Effector memory CD4-positive, alpha-beta T cell (primary cell): ENCODE measurements at regions not wholly inside any gene's neighbourhood (a gene's known extent, or its start where the extent isn't known, plus 50 kb on each side); places are given as distances from the start of the nearest gene placed in this dataset.
"Not testable (repeated sequence)": the region's sequence is repeated elsewhere in the genome, so short reads cannot be mapped to it uniquely, and the experiment has no call there.

Source experiments
- DNase-seq, 3 donors: peaks; one replicate each; pipeline ENCODE4 v3.0.0-alpha.2; 2020
- H3K27ac ChIP-seq: 2 replicates; pipeline ENCODE4 v1.7.0; 2013; ENCODE audit warnings: mild to moderate bottlenecking, low read length, moderate library complexity; ENCODE audit not compliant: insufficient read depth, poor library complexity, severe bottlenecking
- H3K27me3 ChIP-seq: replicated peaks from 2 replicates; pipeline ENCODE4 v1.7.0; 2013; ENCODE audit warnings: mild to moderate bottlenecking, low read length; ENCODE audit not compliant: insufficient read depth, control insufficient read depth, poor library complexity, severe bottlenecking
- H3K36me3 ChIP-seq: 2 replicates; pipeline ENCODE4 v1.7.0; 2013; ENCODE audit warnings: mild to moderate bottlenecking, low read length, moderate library complexity; ENCODE audit not compliant: control insufficient read depth, insufficient read depth
- H3K4me1 ChIP-seq: 2 replicates; pipeline ENCODE4 v1.7.0; 2013; ENCODE audit warnings: low read length, mild to moderate bottlenecking; ENCODE audit not compliant: control insufficient read depth, insufficient read depth, poor library complexity, severe bottlenecking
- H3K4me3 ChIP-seq: 2 replicates; pipeline ENCODE4 v1.7.0; 2013; ENCODE audit warnings: low read length, low read depth, mild to moderate bottlenecking; ENCODE audit not compliant: insufficient read depth, poor library complexity, severe bottlenecking
- H3K9me3 ChIP-seq: 2 replicates; pipeline ENCODE4 v1.7.0; 2013; ENCODE audit warnings: mild to moderate bottlenecking, low read length, moderate library complexity; ENCODE audit not compliant: control insufficient read depth

- not testable (repeated sequence) for H3K27me3 ChIP-seq, DNase-seq, H3K36me3 ChIP-seq, H3K4me3 ChIP-seq, H3K9me3 ChIP-seq, H3K4me1 ChIP-seq, H3K27ac ChIP-seq
Measured at GRCh38 chr2:111465521-111465920, 344.8 kb downstream of the BCL2L11 start.

- H3K9me3 ChIP-seq, H3K27ac ChIP-seq, H3K4me3 ChIP-seq, DNase-seq, H3K36me3 ChIP-seq, H3K4me1 ChIP-seq, H3K27me3 ChIP-seq: not testable (repeated sequence)
Measured at GRCh38 chr2:111466744-111467143, 346.0 kb downstream of the BCL2L11 start.

DNA sequence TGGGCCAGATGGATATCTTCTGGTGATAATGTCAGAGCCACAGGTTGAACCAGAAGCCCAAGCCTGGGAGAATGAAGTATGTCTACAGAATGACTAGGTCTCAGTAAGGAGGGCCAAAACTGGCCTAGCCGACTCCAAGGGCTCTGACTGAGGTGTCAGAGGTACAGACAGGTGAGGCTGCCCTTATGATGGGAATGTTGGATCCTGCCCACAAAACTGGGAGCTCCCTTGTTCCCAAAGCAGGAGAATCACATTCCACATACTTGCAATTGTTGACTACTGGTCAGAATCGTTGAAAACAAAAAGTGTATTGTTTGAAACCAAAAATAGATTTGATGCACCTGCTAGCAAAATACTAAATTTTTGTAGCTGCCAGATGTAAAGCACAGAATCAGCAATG is 350.2 kb downstream of the BCL2L11 start:
- not testable (repeated sequence) for DNase-seq, H3K36me3 ChIP-seq, H3K9me3 ChIP-seq, H3K4me1 ChIP-seq, H3K4me3 ChIP-seq, H3K27me3 ChIP-seq, H3K27ac ChIP-seq

DNA sequence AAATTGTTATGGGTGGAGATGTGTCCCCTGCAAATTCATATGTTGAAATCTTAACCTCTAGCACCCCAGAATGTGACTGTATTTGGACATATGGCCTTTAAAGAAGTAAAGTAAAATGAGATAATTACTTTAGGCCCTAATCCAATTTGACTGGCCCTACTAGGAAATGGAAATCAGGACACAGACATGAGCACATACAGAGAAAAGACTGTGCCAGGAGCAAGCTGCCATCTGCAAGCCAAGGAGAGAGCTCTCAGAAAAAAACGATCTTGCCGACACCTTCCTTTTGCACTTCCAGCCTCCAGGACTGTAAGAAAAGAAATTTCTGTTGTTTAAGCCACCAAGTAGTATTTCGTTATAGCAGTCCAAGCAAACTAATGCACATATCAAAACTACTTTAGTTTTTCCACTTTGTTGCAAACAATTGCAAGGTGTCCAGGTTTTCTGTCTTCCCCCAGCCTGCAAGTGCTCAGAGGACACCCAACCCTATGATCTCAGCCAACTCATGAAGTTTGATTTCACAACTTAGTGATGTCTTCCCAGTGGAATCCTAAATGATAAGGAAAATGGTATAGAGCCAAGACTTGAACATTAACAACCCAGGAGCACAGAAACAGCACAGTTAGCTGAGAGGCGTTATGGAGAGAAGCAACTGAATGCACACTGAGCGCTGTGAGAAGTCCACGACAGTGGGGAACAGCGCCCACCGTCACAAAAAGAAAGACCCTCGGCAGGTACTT is 351.2 kb downstream of the BCL2L11 start:
- not testable (repeated sequence) for H3K27me3 ChIP-seq, H3K27ac ChIP-seq, H3K36me3 ChIP-seq, H3K9me3 ChIP-seq, H3K4me1 ChIP-seq, H3K4me3 ChIP-seq, DNase-seq

DNA sequence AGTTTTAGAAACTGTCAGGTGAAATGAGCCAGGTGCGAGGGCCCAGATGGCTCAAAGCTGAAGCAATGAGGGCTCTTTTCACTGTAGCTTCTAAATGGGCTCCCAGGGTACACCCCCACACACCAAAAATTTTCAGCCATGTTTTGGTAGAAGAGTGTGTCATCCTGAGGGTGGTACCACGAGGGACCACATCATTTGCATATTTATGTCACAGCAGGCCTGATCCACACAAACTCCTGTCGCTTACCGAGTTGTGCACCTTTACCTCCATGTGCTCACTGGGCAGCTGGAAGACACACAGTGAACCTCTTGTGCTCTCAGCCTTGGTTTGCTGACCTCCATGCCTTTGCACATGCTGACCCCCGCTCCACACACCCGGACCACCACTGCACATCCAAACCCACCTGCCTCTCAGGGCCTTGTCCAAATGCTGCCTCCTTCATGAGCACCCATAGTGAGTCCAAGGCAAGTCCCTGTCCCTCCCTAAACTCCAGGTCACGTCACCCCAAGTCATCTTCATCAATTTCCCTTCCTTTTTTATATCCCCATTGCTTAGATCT is 352.2 kb downstream of the BCL2L11 start:
- not testable (repeated sequence) for H3K36me3 ChIP-seq, H3K27ac ChIP-seq, H3K4me1 ChIP-seq, H3K27me3 ChIP-seq, DNase-seq, H3K9me3 ChIP-seq, H3K4me3 ChIP-seq

- not testable (repeated sequence) for H3K36me3 ChIP-seq, H3K9me3 ChIP-seq, H3K27ac ChIP-seq, DNase-seq, H3K4me1 ChIP-seq, H3K27me3 ChIP-seq, H3K4me3 ChIP-seq
Measured at GRCh38 chr2:111473522-111473921, 352.8 kb downstream of the BCL2L11 start.

GRCh38 chr2:111474198-111474705 is 353.5 kb downstream of the BCL2L11 start:
- H3K27me3 ChIP-seq, H3K36me3 ChIP-seq, DNase-seq, H3K4me1 ChIP-seq, H3K4me3 ChIP-seq, H3K27ac ChIP-seq, H3K9me3 ChIP-seq: not testable (repeated sequence)

DNA sequence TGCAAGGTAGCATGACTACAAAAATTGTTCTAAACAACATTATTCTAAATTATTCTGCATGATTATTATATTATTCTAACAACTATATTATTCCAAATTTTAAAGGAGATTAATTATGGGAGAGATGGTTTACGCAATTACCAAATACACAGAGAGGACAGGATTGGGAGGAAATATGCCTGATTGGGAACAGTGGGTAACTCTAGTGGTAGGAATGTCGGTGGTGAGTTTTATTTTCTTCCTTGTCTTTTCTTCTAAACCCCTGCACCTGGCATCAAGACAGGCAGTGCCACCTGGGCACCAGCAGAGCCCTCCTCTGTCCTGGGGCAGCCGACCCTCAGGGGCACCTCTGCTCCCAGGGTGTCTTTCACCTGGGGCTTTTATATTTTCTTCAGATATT is 357.6 kb downstream of the BCL2L11 start:
- DNase-seq, H3K4me1 ChIP-seq, H3K27ac ChIP-seq, H3K4me3 ChIP-seq, H3K36me3 ChIP-seq, H3K9me3 ChIP-seq, H3K27me3 ChIP-seq: not testable (repeated sequence)

DNA sequence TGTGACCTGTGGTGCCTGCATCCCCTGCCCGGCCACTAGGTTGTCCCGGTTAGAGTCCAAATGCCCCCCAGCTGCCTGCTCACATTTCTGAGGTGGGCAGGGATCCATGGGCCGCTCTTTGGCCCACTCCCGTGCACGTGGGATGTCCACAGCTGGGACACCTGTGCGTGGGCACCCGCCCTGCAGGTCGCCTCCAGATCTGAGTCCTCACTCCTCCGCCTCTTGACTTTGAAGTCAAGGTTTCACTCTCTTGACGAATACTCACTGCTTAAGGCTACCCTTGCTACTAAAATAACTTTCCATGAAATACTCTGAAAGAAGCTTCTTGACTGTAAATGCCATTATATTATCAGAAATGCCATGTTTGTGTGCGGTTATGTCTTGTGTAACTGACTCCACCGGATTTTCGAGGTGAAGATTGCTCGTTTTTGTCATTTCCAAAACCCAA is 358.2 kb downstream of the BCL2L11 start:
- not testable (repeated sequence) for H3K36me3 ChIP-seq, H3K27ac ChIP-seq, H3K4me1 ChIP-seq, DNase-seq, H3K27me3 ChIP-seq, H3K4me3 ChIP-seq, H3K9me3 ChIP-seq

DNA sequence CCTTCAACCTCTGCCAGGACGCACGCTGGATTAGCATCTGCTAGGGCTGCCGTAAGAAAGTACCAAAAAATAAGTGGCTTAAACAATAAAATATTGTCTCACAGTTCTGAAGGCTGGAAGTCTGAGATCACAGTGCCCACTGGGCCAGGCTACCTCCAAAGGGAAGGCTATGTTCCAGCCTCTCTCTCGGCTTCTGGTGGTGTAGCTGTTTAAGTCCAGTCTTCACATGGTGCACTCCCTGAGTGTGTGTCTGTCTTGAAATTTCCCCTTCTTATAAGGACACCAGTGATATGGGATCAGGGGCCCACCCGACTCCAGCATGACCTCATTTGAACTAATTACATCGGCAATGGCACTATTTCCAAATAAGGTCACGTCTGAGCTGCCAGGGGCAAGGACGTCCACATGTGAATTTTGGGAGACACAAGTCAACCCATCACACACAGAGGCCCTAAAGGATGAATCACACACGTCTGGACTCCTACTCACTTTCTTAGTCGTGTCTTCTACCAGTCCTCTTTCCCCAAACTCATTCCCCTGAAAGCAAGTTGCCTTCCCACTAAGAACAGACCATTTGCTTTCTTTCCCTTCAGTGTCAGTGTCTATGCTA is 359.4 kb downstream of the BCL2L11 start:
- H3K4me1 ChIP-seq, H3K36me3 ChIP-seq, H3K4me3 ChIP-seq, DNase-seq, H3K9me3 ChIP-seq, H3K27ac ChIP-seq, H3K27me3 ChIP-seq: not testable (repeated sequence)
